NCI-H748 (cell line): ENCODE measurements at regions not wholly inside any gene's neighbourhood (a gene's known extent, or its start where the extent isn't known, plus 50 kb on each side); places are given as distances from the start of the nearest gene placed in this dataset.
"Not testable (repeated sequence)": the region's sequence is repeated elsewhere in the genome, so short reads cannot be mapped to it uniquely, and the experiment has no call there.

Experiments
- DNase-seq: peaks from one replicate; lab custom pipeline; 2025; ENCODE audit not compliant: unreplicated experiment; lab: John Stamatoyannopoulos, UW

DNA sequence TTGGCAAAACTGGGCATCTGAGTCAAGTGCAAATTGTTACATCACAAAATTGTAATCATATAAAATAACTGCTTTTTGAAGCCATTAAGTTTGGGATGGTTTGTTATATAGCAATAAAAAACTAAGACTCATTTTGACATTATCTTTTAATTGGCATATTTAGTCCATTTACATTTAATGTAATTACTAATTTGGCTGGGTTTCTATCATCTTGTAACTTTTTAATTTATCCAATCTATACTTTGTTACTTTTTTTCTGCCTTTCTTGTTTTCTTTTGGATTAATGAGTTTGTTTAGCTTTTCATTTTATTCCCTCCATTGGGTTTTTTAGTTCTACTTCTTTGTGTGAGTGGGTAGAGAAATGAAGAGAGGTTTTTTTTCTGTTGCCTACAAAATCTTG, 76.3 kb downstream of the DRAM2 start:
- no peak for DNase-seq

DNA sequence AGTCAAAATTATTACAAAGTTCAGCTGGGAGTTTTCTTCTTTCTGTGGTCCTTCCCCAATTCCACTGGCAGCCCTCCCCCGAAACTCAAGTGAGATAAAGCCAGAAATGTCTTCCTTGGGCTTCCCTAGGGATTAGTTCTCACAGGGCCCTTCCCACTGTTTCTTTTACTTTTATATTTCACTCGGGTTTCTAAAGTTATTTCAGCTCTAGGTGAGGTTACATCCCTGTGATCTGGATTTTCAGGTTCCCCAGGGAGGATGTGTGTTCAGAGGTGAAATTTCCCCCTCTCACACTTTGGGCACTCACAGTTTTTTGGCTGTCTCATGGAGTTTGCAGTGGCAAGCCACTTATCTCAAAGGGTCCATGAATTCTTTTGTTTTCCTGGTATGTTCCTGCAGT, 77.3 kb downstream of the DRAM2 start:
- DNase-seq = no peak

DNA sequence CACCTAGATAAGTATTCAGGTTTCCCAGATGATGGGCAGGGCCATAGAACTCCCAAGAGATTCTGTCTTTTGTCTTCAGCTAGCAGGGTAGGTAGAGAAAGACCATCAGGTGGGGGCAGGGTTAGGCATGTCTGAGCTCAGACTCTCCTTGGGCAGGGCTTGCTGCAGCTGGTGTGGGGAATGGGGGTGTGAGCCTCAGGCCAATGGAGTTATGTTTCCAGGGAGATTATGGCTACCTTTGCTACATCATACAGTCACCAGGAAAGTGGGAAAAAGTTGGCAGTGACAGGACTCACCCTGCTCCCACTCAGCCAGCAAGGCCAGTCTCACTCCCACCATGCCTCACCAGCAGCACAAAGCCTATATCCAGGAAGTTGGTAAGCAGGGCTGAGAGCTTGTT, 77.8 kb downstream of the DRAM2 start:
- DNase-seq = no peak

DNA sequence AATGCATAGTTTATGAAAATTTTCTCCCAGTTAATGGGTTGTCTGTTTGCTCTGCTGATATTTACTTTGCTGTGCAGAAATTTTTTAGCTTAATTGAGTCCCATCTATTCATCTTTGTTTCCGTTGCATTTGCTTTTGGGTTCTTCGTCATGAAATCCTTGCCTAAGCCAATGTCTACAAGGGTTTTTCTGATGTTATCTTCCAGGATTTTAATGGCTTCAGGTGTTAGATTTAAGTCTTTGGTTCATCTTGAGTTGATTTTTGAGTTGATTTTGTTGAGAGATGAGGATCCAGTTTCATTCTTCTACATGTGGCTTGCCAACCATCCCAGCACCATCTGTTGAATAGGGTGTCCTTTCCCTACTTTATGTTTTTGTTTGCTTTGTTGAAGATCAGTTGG, 85.2 kb downstream of the DRAM2 start:
- no peak for DNase-seq

DNA sequence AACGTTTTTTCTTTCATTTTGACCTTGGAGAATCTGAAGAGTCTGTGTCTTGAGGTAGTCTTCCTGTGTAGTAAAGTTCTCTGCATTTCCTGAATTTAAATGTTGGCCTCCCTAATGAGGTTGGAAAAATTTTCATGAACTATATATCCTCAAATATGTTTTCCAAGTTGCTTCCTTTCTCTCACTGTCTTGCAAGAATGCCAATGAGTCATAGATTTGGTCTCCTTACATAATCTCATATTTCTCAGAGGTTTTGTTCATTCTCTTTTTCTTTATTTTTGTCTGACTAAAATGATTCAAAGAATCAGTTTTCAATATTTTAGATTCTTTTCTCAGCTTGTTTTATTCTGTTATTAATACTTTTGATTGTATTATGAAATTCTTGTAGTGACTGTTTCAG, 87.6 kb downstream of the DRAM2 start:
- DNase-seq = no peak

DNA sequence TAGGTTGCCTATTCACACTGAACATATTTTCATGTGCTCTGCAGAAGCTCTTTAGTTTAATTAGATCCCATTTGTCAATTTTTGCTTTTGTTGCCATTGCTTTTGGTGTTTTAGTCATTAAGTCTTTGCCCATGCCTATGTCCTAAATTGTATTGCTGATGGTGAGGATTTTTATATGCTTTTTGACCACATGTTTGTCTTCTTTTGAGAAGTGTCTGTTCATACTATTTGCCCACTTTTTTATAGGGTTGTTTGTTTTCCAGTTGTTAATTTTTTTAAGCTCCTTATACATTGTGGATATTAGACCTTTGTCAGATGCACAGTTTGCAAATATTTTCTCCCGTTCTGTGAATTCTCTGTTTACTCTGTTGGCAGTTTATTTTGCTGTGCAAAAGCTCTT, 84.5 kb upstream of the LRIF1 start:
- DNase-seq = not testable (repeated sequence)

DNA sequence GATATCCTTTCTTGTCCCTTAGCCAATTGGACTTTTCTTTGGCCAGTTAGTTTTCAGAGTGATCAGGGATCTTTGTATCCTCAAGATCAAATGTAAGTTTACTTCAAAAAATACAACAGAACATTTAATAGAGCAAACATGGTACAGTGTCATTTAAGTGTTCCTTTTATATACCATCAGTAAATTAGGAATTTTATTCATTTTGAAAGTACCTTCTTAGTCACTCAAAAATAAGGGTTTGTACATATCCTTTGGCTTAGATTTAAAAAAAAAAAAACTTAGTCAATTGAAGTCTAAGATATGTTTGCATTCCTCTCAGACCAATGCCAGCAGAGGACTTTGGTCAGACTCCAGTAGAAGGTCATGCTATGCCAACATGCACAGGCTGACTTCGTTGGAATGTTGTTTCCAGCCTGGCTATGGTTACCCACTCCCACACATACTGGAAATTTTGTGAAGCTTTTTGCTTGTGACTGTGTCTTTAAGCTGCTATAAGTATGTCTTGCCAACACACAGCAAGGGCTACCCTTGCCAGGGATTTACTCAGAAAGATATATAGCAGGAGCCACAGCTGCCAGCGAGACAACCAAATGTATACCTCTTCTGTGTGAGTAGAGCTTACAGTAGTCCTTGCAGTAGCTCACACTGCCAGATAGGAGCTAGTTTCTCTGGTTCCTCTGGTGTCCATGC, 81.5 kb upstream of the LRIF1 start:
- DNase-seq = no peak

DNA sequence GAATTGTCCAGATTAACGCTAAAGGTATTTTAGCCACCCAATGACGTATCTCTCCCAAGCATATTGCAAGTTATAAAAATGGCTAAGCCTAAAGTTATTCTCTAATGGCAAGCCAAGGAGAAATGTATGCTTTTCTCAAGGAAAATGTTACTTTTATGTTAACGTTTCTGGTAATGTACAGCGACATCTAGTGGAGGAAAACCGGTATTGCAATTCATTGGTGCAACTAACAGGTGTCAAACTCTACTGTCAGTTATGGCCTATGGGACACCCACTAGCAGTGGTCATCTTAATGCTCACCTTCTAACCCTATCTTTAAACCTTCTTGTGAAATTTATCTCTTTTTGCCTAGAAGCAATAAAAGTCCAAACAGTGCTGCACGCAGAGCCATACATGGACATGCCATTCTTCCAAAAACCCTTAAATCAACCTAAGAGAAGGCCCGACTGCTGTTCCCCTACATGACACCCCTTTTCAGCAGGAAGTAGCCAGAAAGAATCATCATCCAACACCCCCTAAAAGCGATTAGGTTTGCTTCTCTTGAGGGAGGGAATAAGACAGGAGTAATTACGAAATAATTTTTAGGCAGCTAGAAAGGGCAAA, 68.7 kb upstream of the LRIF1 start:
- peak; percentile 47 for DNase-seq

DNA sequence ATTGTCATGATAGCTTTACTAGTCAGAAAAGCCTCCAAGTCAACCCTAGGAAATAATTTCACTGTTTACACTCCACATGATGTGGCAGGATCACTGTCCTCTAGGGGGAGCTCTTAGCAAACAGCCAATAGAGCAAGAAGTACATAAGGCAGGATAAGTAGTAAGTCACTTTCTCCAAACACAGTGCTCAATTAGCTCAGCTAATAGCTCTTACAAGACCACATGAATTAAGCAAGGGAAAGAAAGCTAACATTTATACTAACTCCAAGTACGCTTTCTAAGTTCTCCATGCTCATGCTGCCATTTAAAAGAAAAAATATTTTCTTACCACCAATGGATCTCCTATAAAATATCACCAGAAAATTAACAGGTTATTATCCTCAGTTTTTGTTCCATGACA, 66.9 kb upstream of the LRIF1 start:
- peak; percentile 64 for DNase-seq

DNA sequence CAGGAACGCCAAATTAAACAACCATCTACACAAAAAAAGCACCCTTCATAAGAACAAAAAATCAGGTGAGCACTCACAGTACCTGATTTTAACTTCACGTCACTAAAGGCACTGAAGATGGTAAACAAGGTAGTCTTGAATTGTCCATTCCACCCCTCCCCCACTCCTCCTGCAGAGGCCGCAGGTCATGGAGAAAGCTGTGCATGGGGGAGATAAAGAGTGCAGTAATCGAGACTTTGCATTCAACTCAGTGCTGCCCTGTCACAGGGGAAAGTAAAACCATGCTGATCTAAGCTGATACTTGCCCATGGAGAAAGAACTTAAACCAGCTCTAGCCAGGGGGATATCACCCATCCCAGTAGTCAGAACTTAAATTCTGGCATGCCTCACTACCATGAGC, 61.4 kb upstream of the LRIF1 start:
- DNase-seq = no peak

DNA sequence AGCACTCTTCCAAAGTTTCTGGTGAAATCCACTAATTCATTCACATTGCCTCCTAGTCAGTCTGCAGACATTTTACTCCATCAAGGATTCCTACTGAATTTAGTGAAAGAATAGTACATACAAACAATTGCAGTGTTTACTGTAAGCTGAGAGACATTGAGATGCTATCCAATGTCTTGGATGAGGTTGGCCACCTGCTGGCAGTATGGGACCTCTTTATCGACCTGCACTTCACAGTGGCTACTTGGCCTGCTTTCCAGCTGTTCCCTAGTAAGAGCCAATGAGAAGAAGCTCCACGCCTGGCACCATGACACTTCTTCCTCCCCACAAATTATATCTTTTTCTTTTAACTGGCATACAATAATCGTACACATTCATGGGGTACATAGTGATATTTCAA, 51.5 kb upstream of the LRIF1 start:
- no peak for DNase-seq
